ENCODE measurements at regions not wholly inside any gene's neighbourhood (a gene's known extent, or its start where the extent isn't known, plus 50 kb on each side); places are given as distances from the start of the nearest gene placed in this dataset.

- no peak for DNase-seq (ENCODE audit: low spot score)
Observed at GRCh38 chr3:30356866-30357753, 249.3 kb upstream of the TGFBR2 start.

- DNase-seq (ENCODE audit: low spot score), result no peak
Observed at GRCh38 chr3:30357897-30358296, 248.5 kb upstream of the TGFBR2 start.

- no peak for DNase-seq (ENCODE audit: low spot score)
Observed at GRCh38 chr3:30358871-30359270, 247.5 kb upstream of the TGFBR2 start.

GRCh38 chr3:30368978-30369377 is 237.4 kb upstream of the TGFBR2 start:
- DNase-seq (ENCODE audit: low spot score), result peak; percentile 33

- DNase-seq (ENCODE audit: low spot score), result peak; percentile 74
Observed at GRCh38 chr3:30370681-30371271, 235.6 kb upstream of the TGFBR2 start.

DNA sequence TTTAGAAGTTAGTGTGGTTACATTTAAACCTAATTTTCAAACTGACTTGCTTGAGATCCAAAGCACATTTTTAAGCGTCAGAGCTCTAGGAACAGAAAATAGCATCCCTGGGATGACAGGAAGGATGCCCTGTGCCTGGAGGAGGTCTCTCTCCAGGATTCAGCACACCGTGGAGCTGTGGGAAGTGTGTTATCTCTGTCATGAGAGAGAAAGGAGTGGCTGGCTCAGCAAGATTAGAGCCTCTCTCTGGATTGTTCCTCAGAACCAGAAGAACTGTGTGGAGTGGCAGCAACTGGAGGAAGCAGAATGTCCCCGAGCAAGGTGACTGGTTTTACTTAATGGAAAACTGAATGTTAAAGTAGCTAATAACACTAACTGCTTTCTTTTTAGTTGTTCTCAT is 233.6 kb upstream of the TGFBR2 start:
- DNase-seq (ENCODE audit: low spot score), result no peak

DNA sequence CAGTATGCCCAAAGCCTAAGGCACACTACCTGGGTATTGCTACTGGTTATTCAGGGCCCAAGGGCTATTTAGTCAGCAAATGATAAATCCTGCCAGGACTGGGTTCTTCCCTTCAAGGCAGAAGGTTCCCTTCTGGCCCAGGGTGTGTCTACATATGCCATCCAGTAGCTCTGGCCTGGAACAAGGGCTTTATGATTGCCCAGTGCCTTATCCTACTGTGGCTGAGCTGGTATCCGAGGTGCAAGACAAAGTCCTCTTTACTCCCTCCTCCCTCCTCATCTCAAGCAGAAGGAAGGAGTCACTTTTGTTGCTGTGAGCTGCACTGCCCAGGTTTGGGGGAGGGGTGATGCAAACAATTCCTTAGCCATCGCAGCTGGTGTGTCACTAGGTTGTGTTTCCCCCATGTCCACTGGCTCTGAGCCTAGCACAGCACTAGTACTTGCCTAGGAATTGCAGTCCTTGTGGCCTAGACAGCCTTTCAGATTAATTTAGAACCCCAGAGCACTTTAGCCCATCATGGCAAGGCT is 221.8 kb upstream of the TGFBR2 start:
- DNase-seq (ENCODE audit: low spot score), result no peak

GRCh38 chr3:30393079-30393478 is 213.3 kb upstream of the TGFBR2 start:
- DNase-seq (ENCODE audit: low spot score), result no peak

DNA sequence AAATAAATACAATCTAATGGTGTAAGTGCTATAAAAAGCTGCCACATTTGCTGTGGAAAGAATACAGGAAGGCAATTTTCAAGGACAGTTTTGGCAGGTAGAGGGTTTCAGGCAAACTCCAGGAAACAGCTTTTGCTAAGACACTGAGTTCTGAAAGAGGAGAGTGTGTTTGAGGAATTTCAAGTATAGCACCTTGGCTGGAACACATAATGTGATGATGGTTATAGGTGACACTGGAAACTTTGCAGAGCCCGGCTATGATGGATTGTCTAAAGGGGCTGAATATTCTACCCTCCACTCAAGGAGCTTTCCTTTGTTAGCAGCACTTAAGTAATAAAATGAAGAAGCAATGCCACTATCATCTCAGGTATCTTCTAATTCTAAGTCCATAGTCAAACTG is 209.4 kb upstream of the TGFBR2 start:
- DNase-seq (ENCODE audit: low spot score), result no peak

DNA sequence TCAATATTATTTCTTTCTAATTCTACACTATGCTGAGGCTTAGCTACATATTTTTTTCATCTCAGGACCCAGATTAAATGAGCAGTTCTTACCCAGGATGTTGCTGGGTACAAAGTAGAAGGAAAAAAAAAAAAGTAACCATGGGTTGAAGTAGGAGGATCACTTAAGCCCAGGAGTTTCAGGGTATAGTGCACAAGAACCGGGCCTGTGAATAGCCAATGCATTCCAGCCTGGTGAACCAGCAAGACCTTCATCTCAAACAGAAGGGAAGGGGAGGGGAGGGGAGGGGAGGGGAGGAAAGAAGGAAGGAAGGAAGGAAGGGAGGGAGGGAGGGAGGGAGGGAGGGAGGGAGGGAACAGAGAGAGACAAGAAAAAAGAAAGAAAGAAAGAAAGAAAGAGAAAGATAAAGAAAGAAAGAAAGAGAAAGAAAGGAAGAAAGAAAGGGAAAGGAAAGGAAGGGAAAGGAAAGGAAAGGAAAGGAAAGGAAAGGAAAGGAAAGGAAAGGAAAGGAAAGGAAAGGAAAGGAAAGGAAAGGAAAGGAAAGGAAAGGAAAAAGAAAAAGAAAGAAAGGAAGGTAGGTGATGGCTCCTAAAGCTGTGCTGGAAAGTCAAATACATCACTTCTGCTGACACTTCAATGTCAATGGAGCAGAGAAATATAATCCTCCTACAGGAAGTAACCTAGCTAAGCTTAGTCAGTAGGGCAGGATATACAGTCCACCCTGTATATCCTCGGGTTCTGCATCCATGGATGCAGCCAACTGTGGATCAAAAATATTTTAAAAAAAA is 206.8 kb upstream of the TGFBR2 start:
- no peak for DNase-seq (ENCODE audit: low spot score)

- no peak for DNase-seq (ENCODE audit: low spot score)
Observed at GRCh38 chr3:30400926-30401325, 205.5 kb upstream of the TGFBR2 start.

GRCh38 chr3:30401971-30402370 is 204.4 kb upstream of the TGFBR2 start:
- no peak for DNase-seq (ENCODE audit: low spot score)

GRCh38 chr3:30407651-30408050 is 198.8 kb upstream of the TGFBR2 start:
- DNase-seq (ENCODE audit: low spot score), result no peak

- no peak for DNase-seq (ENCODE audit: low spot score)
Observed at GRCh38 chr3:30408105-30408557, 198.3 kb upstream of the TGFBR2 start.

- no peak for DNase-seq (ENCODE audit: low spot score)
Observed at GRCh38 chr3:30418443-30418842, 188.0 kb upstream of the TGFBR2 start.

- no peak for DNase-seq (ENCODE audit: low spot score)
Observed at GRCh38 chr3:30421266-30421665, 185.1 kb upstream of the TGFBR2 start.

GRCh38 chr3:30426293-30426993 is 180.0 kb upstream of the TGFBR2 start:
- DNase-seq (ENCODE audit: low spot score), result no peak

DNA sequence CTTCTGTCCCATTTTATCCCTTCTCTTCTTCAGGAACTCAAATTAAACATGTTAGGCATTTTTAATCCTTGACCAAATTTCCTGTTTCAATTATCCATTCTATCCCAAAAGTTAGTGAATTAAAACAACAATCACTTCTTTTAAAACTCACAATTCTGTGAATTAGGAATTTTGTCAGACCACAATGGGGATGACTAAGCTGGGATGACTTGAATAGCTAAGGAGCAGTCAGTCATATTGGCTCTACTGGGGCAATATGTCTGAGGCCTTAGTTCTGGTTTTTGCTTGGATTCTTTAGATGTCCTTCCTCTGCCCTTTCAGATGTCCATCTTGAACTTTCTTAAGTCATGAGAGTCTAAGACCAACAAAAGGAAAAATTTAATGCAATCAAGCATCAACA is 178.2 kb upstream of the TGFBR2 start:
- no peak for DNase-seq (ENCODE audit: low spot score)

DNA sequence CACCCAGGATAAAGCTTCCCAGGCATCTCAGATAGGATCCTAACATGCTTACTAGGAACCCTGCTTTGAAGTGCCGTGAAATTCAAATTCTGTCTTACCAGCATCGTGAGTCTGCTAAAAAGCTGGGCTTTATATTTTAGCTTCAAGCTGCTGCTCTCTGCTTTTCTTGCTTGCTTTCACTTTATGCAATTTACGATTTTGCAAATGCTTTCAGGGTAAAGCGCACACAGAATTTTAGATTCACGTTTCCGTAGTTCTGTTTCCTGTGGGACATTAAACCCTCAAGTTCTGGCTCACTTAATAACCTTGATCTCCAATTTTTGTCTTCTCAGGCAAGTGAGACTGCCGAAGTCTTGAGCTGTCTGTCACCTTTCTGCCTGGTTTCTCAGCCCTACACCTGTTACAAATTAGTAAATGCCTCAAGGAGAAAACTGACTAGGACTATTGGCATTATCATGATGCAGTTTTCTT is 170.5 kb upstream of the TGFBR2 start:
- DNase-seq (ENCODE audit: low spot score), result no peak

GRCh38 chr3:30437171-30437601 is 169.2 kb upstream of the TGFBR2 start:
- DNase-seq (ENCODE audit: low spot score), result no peak

- no peak for DNase-seq (ENCODE audit: low spot score)
Observed at GRCh38 chr3:30438126-30438525, 168.3 kb upstream of the TGFBR2 start.
